Right lobe of liver (tissue), 4 donors: ENCODE measurements at regions not wholly inside any gene's neighbourhood (a gene's known extent, or its start where the extent isn't known, plus 50 kb on each side); places are given as distances from the start of the nearest gene placed in this dataset.

Source experiments
- POLR2A ChIP-seq: fragments of 450-650 bp; IDR thresholded peaks from one replicate; pipeline ENCODE4 v1.6.1; 2017; ENCODE audit warnings: antibody characterized with exemption, mild to moderate bottlenecking
- TF ChIP-seq, protein P1 (sequence below), 4 donors: fragments of 200-600 bp in 3 of 4; fragments of 450-650 bp in 1 of 4; IDR thresholded peaks; one replicate each; pipeline versions ENCODE4 v1.5.1 to v1.8.0; 2016 to 2022; ENCODE audit warnings: antibody characterized with exemption in 4 of 4, mild to moderate bottlenecking in 2 of 4
- donor health status: DM: no; HTN: no; CAD: no.
- donor health status: DM: no; HTN: no; CAD: no.
- donor health status: DM: no; HTN: yes; CAD: no.

DNA sequence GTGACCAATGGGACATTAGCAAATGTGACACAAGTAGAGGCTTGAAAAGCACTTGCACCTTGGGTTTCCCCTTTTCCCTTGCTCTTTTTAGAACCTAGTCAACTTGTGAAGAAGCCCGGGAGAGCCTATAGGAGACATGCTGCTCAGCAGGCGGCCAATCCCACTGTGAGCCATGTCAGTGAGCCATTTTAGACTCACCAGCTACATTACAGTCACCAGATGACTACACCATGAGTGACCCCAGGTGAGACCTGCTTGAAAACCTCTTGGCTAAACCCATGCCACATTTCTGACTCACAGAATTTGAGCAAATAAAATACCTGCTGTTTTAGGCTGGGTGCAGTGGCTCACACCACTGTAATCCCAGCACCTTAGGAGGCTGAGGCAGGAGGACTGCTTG lies 317.5 kb downstream of the KLF12 start:
- TF ChIP-seq, protein P1, sequence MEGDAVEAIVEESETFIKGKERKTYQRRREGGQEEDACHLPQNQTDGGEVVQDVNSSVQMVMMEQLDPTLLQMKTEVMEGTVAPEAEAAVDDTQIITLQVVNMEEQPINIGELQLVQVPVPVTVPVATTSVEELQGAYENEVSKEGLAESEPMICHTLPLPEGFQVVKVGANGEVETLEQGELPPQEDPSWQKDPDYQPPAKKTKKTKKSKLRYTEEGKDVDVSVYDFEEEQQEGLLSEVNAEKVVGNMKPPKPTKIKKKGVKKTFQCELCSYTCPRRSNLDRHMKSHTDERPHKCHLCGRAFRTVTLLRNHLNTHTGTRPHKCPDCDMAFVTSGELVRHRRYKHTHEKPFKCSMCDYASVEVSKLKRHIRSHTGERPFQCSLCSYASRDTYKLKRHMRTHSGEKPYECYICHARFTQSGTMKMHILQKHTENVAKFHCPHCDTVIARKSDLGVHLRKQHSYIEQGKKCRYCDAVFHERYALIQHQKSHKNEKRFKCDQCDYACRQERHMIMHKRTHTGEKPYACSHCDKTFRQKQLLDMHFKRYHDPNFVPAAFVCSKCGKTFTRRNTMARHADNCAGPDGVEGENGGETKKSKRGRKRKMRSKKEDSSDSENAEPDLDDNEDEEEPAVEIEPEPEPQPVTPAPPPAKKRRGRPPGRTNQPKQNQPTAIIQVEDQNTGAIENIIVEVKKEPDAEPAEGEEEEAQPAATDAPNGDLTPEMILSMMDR (IDR thresholded peaks at IDR 0.05) = no peak
- TF ChIP-seq POLR2A = no peak
